Epithelial cell of proximal tubule (primary cell): ENCODE measurements at regions not wholly inside any gene's neighbourhood (a gene's known extent, or its start where the extent isn't known, plus 50 kb on each side); places are given as distances from the start of the nearest gene placed in this dataset.

Experiments used
- DNase-seq: peaks from one replicate; pipeline ENCODE4 v3.0.0-alpha.2; 2011; ENCODE audit warnings: low read depth
- H3K4me3 ChIP-seq: 2 replicates; pipeline ENCODE4 v1.5.1; 2011; ENCODE audit warnings: low read depth, mild to moderate bottlenecking, low read length
- CTCF ChIP-seq: conservative IDR thresholded peaks from 2 replicates; pipeline ENCODE4 v1.5.1; 2012; ENCODE audit warnings: low read depth, mild to moderate bottlenecking, low read length

GRCh38 chr15:95868450-95868849, 462.1 kb upstream of the NR2F2 start:
- TF ChIP-seq CTCF = no peak
- DNase-seq = no peak
- no peak overlapping the region for H3K4me3 ChIP-seq

- TF ChIP-seq CTCF = no peak
- DNase-seq = no peak
- H3K4me3 ChIP-seq = no peak overlapping the region
Observed at GRCh38 chr15:95868970-95869369, 461.5 kb upstream of the NR2F2 start.

- DNase-seq = no peak
- H3K4me3 ChIP-seq = no peak overlapping the region
- TF ChIP-seq CTCF = no peak
Observed at GRCh38 chr15:95869920-95870319, 460.6 kb upstream of the NR2F2 start.

- no peak overlapping the region for H3K4me3 ChIP-seq
- DNase-seq = no peak
- no peak for TF ChIP-seq CTCF
Observed at GRCh38 chr15:95872366-95872771, 458.1 kb upstream of the NR2F2 start.

GRCh38 chr15:95874637-95875036, 455.9 kb upstream of the NR2F2 start:
- TF ChIP-seq CTCF = no peak
- no peak overlapping the region for H3K4me3 ChIP-seq
- DNase-seq = no peak

GRCh38 chr15:95875121-95875643, 455.3 kb upstream of the NR2F2 start:
- no peak for DNase-seq
- H3K4me3 ChIP-seq = no peak overlapping the region
- TF ChIP-seq CTCF = no peak

- DNase-seq = no peak
- no peak for TF ChIP-seq CTCF
Observed at GRCh38 chr15:95880031-95880570, 450.4 kb upstream of the NR2F2 start.

More at GRCh38 chr15:95880031-95880570, 450.4 kb upstream of the NR2F2 start:
- no peak overlapping the region for H3K4me3 ChIP-seq
